ENCODE measurements at regions not wholly inside any gene's neighbourhood (a gene's known extent, or its start where the extent isn't known, plus 50 kb on each side); places are given as distances from the start of the nearest gene placed in this dataset.

GRCh38 chr2:38192976-38193375, 117.0 kb upstream of the CYP1B1 start:
- TF ChIP-seq CTCF (IDR thresholded peaks at IDR 0.05; ENCODE audit: poor library complexity) (no peak), EZH2 (IDR thresholded peaks at IDR 0.05; ENCODE audit: borderline replicate concordance) (no peak), EZH2phosphoT487 (IDR thresholded peaks at IDR 0.05; ENCODE audit: low read depth, severe bottlenecking, unreplicated experiment) (no peak)
